ENCODE measurements at regions not wholly inside any gene's neighbourhood (a gene's known extent, or its start where the extent isn't known, plus 50 kb on each side); places are given as distances from the start of the nearest gene placed in this dataset.
"Not testable (repeated sequence)": the region's sequence is repeated elsewhere in the genome, so short reads cannot be mapped to it uniquely, and the experiment has no call there.

GRCh38 chrX:73916489-73916888, 64.0 kb upstream of the XIST start:
- Histone ChIP-seq H3K9me3 (ENCODE audit: control insufficient read depth in 1 of 2, insufficient read depth in 1 of 2, low read depth in 1 of 2, low read length in 2 of 2) (no peaks in the 10 kb centered on the region), H2AFZ (ENCODE audit: low read depth, low read length, poor library complexity, severe bottlenecking) (peak overlapping the region; percentile 41), H3K9ac (ENCODE audit: low read length) (no peak overlapping the region), H3K4me1 (ENCODE audit: control insufficient read depth in 1 of 2, insufficient read depth in 2 of 2, low read length in 2 of 2) (peaks cover 5 to 17% of the 10 kb centered on the region in 2 experiments), H3K27me3 (ENCODE audit: insufficient read depth, low read length) (no peaks in the 10 kb centered on the region), H3K4me3 (replicated peaks in 1 of 2; ENCODE audit: low read depth in 1 of 2, low read length in 2 of 2) (no peak overlapping the region), H3K4me2 (ENCODE audit: low read length) (peak overlapping the region; percentile 52), H4K20me1 (ENCODE audit: insufficient read depth) (no peaks in the 10 kb centered on the region), H3K27ac (ENCODE audit: low read depth, low read length) (no peak overlapping the region), H3K79me2 (ENCODE audit: insufficient read depth, low read length) (no peaks in the 10 kb centered on the region), H3K36me3 (ENCODE audit: control insufficient read depth in 1 of 2, insufficient read depth in 2 of 2, low read length in 2 of 2) (no peaks in the 10 kb centered on the region), H3K9me2 (ENCODE audit: insufficient read depth) (no peaks in the 10 kb centered on the region)
- CTCF ChIA-PET = no interaction called here
- DNase-seq (ENCODE audit: low read depth, low spot score) (no peak), ATAC-seq (no peak)
- no peak for TF ChIP-seq YY1 (IDR thresholded peaks at IDR 0.05; ENCODE audit: extremely low read depth, insufficient replicate concordance, low read depth, low read length)
- intact Hi-C loops (cut with micrococcal nuclease) = no loop called here
- RAD21 ChIA-PET (ENCODE audit: low non-redundant PET in 1 of 2, low total read pairs in 2 of 2, uncharacterized antibody in 2 of 2, unreplicated experiment in 2 of 2) = no interaction called here
- POLR2A ChIA-PET = no interaction called here
- BruUV-seq (replicated peaks) = no TSS peak

GRCh38 chrX:73914792-73915191, 62.3 kb upstream of the XIST start:
- POLR2A ChIA-PET; H3K9me2 ChIP-seq (ENCODE audit: insufficient read depth); RAD21 ChIA-PET (ENCODE audit: low non-redundant PET in 1 of 2, low total read pairs in 2 of 2, uncharacterized antibody in 2 of 2, unreplicated experiment in 2 of 2); H2AFZ ChIP-seq (ENCODE audit: low read depth, low read length, poor library complexity, severe bottlenecking); CTCF ChIA-PET; H3K9ac ChIP-seq (ENCODE audit: low read length); BruUV-seq (replicated peaks); H3K4me3 ChIP-seq (replicated peaks in 1 of 2; ENCODE audit: low read depth in 1 of 2, low read length in 2 of 2); DNase-seq (ENCODE audit: low read depth, low spot score); H3K4me2 ChIP-seq (ENCODE audit: low read length); H3K9me3 ChIP-seq (ENCODE audit: control insufficient read depth in 1 of 2, insufficient read depth in 1 of 2, low read depth in 1 of 2, low read length in 2 of 2); H4K20me1 ChIP-seq (ENCODE audit: insufficient read depth); H3K27me3 ChIP-seq (ENCODE audit: insufficient read depth, low read length); ATAC-seq; H3K36me3 ChIP-seq (ENCODE audit: control insufficient read depth in 1 of 2, insufficient read depth in 2 of 2, low read length in 2 of 2); intact Hi-C loops (cut with micrococcal nuclease); H3K79me2 ChIP-seq (ENCODE audit: insufficient read depth, low read length); H3K27ac ChIP-seq (ENCODE audit: low read depth, low read length): not testable (repeated sequence)
- H3K4me1 ChIP-seq (ENCODE audit: control insufficient read depth in 1 of 2, insufficient read depth in 2 of 2, low read length in 2 of 2) = peaks cover 5 to 17% of the 10 kb centered on the region in 2 experiments

DNA sequence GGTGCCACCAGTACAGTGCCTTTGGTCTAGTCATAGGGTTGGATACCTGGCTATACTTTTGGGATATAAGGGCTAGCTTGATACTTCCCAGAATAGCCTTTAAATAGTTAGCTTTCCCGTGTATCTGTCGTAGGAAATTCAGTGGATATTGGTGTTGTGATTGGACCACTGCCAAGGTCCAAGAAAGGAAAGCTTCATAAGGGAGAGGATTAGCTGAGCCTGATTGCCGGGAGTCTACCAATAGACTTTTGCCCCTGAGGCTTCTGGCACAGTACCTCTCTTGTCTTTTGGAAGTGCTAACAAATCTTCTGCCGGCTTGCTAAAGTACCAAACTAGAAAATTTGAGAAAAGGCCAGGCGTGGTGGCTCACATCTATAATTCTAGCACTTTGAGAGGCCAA, 61.1 kb upstream of the XIST start:
- Histone ChIP-seq H3K4me2 (ENCODE audit: low read length) (no peak overlapping the region), H3K27ac (ENCODE audit: low read depth, low read length) (no peak overlapping the region), H3K27me3 (ENCODE audit: insufficient read depth, low read length) (no peaks in the 10 kb centered on the region), H4K20me1 (ENCODE audit: insufficient read depth) (no peaks in the 10 kb centered on the region), H3K79me2 (ENCODE audit: insufficient read depth, low read length) (no peaks in the 10 kb centered on the region), H3K9me3 (ENCODE audit: control insufficient read depth in 1 of 2, insufficient read depth in 1 of 2, low read depth in 1 of 2, low read length in 2 of 2) (no peaks in the 10 kb centered on the region), H3K9me2 (ENCODE audit: insufficient read depth) (no peaks in the 10 kb centered on the region), H2AFZ (ENCODE audit: low read depth, low read length, poor library complexity, severe bottlenecking) (no peak overlapping the region), H3K36me3 (ENCODE audit: control insufficient read depth in 1 of 2, insufficient read depth in 2 of 2, low read length in 2 of 2) (no peaks in the 10 kb centered on the region), H3K4me1 (ENCODE audit: control insufficient read depth in 1 of 2, insufficient read depth in 2 of 2, low read length in 2 of 2) (peaks cover 5 to 17% of the 10 kb centered on the region in 2 experiments), H3K9ac (ENCODE audit: low read length) (no peak overlapping the region), H3K4me3 (replicated peaks in 1 of 2; ENCODE audit: low read depth in 1 of 2, low read length in 2 of 2) (no peak overlapping the region)
- CTCF ChIA-PET = no interaction called here
- no TSS peak for BruUV-seq (replicated peaks)
- intact Hi-C loops (cut with micrococcal nuclease) = no loop called here
- POLR2A ChIA-PET = no interaction called here
- ATAC-seq (no peak), DNase-seq (ENCODE audit: low read depth, low spot score) (no peak)
- RAD21 ChIA-PET (ENCODE audit: low non-redundant PET in 1 of 2, low total read pairs in 2 of 2, uncharacterized antibody in 2 of 2, unreplicated experiment in 2 of 2) = no interaction called here
- TF ChIP-seq JUND (IDR thresholded peaks at IDR 0.05) (no peak), CEBPB (IDR thresholded peaks at IDR 0.05; ENCODE audit: low read depth) (no peak), EZH2phosphoT487 (IDR thresholded peaks at IDR 0.05; ENCODE audit: borderline replicate concordance) (no peak), SP1 (IDR thresholded peaks at IDR 0.05; ENCODE audit: low read depth) (no peak), POLR2AphosphoS5 (IDR thresholded peaks at IDR 0.05; ENCODE audit: low read depth, low read length) (no peak), ZBTB33 (IDR thresholded peaks at IDR 0.05; ENCODE audit: extremely low read depth, insufficient replicate concordance, low read length) (no peak), ELF1 (IDR thresholded peaks at IDR 0.05; ENCODE audit: borderline replicate concordance, low read depth) (no peak), MAX (IDR thresholded peaks at IDR 0.05) (no peak), FOSL1 (IDR thresholded peaks at IDR 0.05; ENCODE audit: low read depth) (no peak), ATF3 (IDR thresholded peaks at IDR 0.05) (no peak), ZNF274 (IDR thresholded peaks at IDR 0.05; ENCODE audit: low read depth, low read length) (no peak), RAD21 (IDR thresholded peaks at IDR 0.05; ENCODE audit: low read depth) (no peak), YY1 (IDR thresholded peaks at IDR 0.05; ENCODE audit: extremely low read depth, insufficient replicate concordance, low read depth, low read length) (no peak), POLR2A (IDR thresholded peaks at IDR 0.05; ENCODE audit: borderline replicate concordance, extremely low read depth, insufficient read depth, insufficient read length) (no peak)
